Fibroblast of lung (primary cell): ENCODE measurements at regions not wholly inside any gene's neighbourhood (a gene's known extent, or its start where the extent isn't known, plus 50 kb on each side); places are given as distances from the start of the nearest gene placed in this dataset.

Experiments
- DNase-seq, 2 donors: peaks; one replicate each; pipeline versions ENCODE4 v3.0.0 to v3.0.0-alpha.2; 2010; ENCODE audit warnings: low read depth in 2 of 2
- H2AFZ ChIP-seq: 2 replicates; pipeline ENCODE4 v1.5.1; 2012; ENCODE audit warnings: low read length, control low read depth, inconsistent platforms
- H3K27ac ChIP-seq: 2 replicates; pipeline ENCODE4 v1.5.1; 2011; ENCODE audit warnings: low read length, control low read depth; ENCODE audit not compliant: insufficient read depth
- H3K27me3 ChIP-seq: 2 replicates; pipeline ENCODE4 v1.5.1; 2011; ENCODE audit warnings: mild to moderate bottlenecking, low read length; ENCODE audit not compliant: control insufficient read depth, insufficient read depth
- H3K36me3 ChIP-seq: 2 replicates; pipeline ENCODE4 v1.5.1; 2011; ENCODE audit warnings: low read length; ENCODE audit not compliant: control insufficient read depth, insufficient read depth
- H3K4me1 ChIP-seq: 2 replicates; pipeline ENCODE4 v1.5.1; 2011; ENCODE audit warnings: low read length; ENCODE audit not compliant: control insufficient read depth, insufficient read depth; ENCODE audit errors: extremely low read depth
- H3K4me2 ChIP-seq: 2 replicates; pipeline ENCODE4 v1.5.1; 2011; ENCODE audit warnings: low read length, control low read depth; ENCODE audit not compliant: insufficient read depth; ENCODE audit errors: extremely low read depth
- H3K4me3 ChIP-seq, 4 experiments: fragments of 200-600 bp in 1 of 4; sonication (generic) in 1 of 4; replicated peaks in 1 of 4; 2 replicates each; pipeline ENCODE4 v1.5.1; 2011 to 2016; ENCODE audit warnings: low read length in 4 of 4, low read depth in 3 of 4, mild to moderate bottlenecking in 3 of 4, control low read depth in 2 of 4, inconsistent platforms in 1 of 4, mixed read lengths in 1 of 4; ENCODE audit not compliant: insufficient read depth in 1 of 4; ENCODE audit errors: control extremely low read depth in 1 of 4
- H3K79me2 ChIP-seq: 2 replicates; pipeline ENCODE4 v1.5.1; 2012; ENCODE audit warnings: mild to moderate bottlenecking, low read length, inconsistent platforms; ENCODE audit not compliant: control insufficient read depth, insufficient read depth
- H3K9ac ChIP-seq: 2 replicates; pipeline ENCODE4 v1.5.1; 2011; ENCODE audit warnings: mild to moderate bottlenecking, low read length, control low read depth; ENCODE audit not compliant: insufficient read depth
- H3K9me3 ChIP-seq: 2 replicates; pipeline ENCODE4 v1.5.1; 2012; ENCODE audit warnings: low read depth, low read length; ENCODE audit not compliant: control insufficient read depth, insufficient read depth
- H4K20me1 ChIP-seq: 2 replicates; pipeline ENCODE4 v1.5.1; 2011; ENCODE audit warnings: low read length; ENCODE audit not compliant: control insufficient read depth, insufficient read depth; ENCODE audit errors: extremely low read depth
- CTCF ChIP-seq, 2 donors: IDR thresholded peaks in 1 of 2; conservative IDR thresholded peaks in 1 of 2; 1 replicate in 1 of 2; 2 replicates in 1 of 2; pipeline ENCODE4 v1.5.1; 2011 to 2012; ENCODE audit warnings: low read length in 2 of 2, control low read depth in 1 of 2, inconsistent platforms in 1 of 2, low read depth in 1 of 2, mild to moderate bottlenecking in 1 of 2
- EZH2 ChIP-seq: IDR thresholded peaks from 2 replicates; pipeline ENCODE4 v1.5.1; 2012; ENCODE audit warnings: low read length, control low read depth, mild to moderate bottlenecking; ENCODE audit errors: missing control alignments

DNA sequence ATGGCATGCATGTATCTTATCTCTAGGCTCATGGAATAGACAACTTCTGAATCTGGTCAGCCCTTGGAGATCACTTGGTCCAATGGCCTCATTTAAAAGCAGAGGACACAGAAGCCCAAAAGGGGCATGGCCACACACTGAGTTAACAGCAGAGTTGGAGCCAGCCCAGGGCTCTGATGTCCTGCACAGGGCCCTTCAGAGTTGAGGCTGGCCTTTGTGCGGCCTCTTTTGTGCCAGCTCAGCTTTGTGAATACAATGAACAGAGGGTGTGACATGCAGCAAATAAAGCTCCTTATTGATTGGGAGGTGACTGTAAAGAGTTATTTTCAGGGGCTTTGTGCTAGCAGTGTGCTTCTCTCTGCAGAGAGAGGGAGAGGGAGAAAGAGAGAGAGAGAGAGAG, 150.1 kb upstream of the STK32A start:
- no peak for DNase-seq
- Histone ChIP-seq H4K20me1 (no peaks in the 10 kb centered on the region), H3K27me3 (no peaks in the 10 kb centered on the region), H3K79me2 (no peaks in the 10 kb centered on the region), H3K9me3 (no peaks in the 10 kb centered on the region), H3K4me1 (no peaks in the 10 kb centered on the region), H2AFZ (no peak overlapping the region), H3K4me2 (no peak overlapping the region), H3K9ac (no peak overlapping the region), H3K4me3 (no peak overlapping the region), H3K36me3 (no peaks in the 10 kb centered on the region), H3K27ac (no peak overlapping the region)
- TF ChIP-seq EZH2 (no peak), CTCF (conservative IDR thresholded peaks at IDR 0.05 in 1 of 2, IDR thresholded peaks at IDR 0.05 in 1 of 2; ENCODE audit: low read depth in 1 of 2, low read length in 2 of 2) (no peak)

GRCh38 chr5:147085409-147085808, 149.4 kb upstream of the STK32A start:
- Histone ChIP-seq H3K4me1 (no peaks in the 10 kb centered on the region), H3K27ac (no peak overlapping the region), H3K36me3 (no peaks in the 10 kb centered on the region), H3K79me2 (no peaks in the 10 kb centered on the region), H3K4me3 (no peak overlapping the region), H3K27me3 (no peaks in the 10 kb centered on the region), H4K20me1 (no peaks in the 10 kb centered on the region), H2AFZ (no peak overlapping the region), H3K9ac (no peak overlapping the region), H3K9me3 (no peaks in the 10 kb centered on the region), H3K4me2 (no peak overlapping the region)
- no peak for DNase-seq
- TF ChIP-seq EZH2 (no peak), CTCF (conservative IDR thresholded peaks at IDR 0.05 in 1 of 2, IDR thresholded peaks at IDR 0.05 in 1 of 2; ENCODE audit: low read depth in 1 of 2, low read length in 2 of 2) (no peak)

DNA sequence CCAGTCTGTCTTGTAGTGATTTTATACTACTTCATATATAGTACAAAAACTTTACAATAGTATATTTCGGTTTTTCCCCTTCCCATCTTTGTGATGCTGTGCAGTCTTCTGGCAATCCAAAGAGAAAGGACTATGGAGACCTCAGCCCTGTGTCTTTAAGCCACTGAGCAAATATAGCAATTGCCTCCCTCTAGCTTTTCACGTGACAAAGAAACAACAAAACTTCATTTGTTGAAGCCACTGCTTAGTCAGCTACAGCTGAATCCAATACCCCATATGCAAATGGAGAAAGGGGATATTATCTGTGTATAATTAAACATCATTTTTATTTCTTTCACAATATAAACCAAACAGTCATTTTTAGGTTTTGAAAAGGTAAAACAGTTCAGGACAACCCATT, 142.8 kb upstream of the STK32A start:
- H3K9ac ChIP-seq = no peak overlapping the region
- H3K27me3 ChIP-seq = no peaks in the 10 kb centered on the region
- H4K20me1 ChIP-seq = no peaks in the 10 kb centered on the region
- H3K27ac ChIP-seq = no peak overlapping the region
- H3K79me2 ChIP-seq = no peaks in the 10 kb centered on the region
- H2AFZ ChIP-seq = no peak overlapping the region
- DNase-seq = no peak
- no peak overlapping the region for H3K4me3 ChIP-seq
- no peaks in the 10 kb centered on the region for H3K36me3 ChIP-seq
- no peaks in the 10 kb centered on the region for H3K9me3 ChIP-seq
- H3K4me2 ChIP-seq = no peak overlapping the region
- H3K4me1 ChIP-seq = no peaks in the 10 kb centered on the region
- TF ChIP-seq CTCF (conservative IDR thresholded peaks at IDR 0.05 in 1 of 2, IDR thresholded peaks at IDR 0.05 in 1 of 2; ENCODE audit: low read depth in 1 of 2, low read length in 2 of 2) (no peak), EZH2 (no peak)
